ENCODE measurements at regions not wholly inside any gene's neighbourhood (a gene's known extent, or its start where the extent isn't known, plus 50 kb on each side); places are given as distances from the start of the nearest gene placed in this dataset.

DNA sequence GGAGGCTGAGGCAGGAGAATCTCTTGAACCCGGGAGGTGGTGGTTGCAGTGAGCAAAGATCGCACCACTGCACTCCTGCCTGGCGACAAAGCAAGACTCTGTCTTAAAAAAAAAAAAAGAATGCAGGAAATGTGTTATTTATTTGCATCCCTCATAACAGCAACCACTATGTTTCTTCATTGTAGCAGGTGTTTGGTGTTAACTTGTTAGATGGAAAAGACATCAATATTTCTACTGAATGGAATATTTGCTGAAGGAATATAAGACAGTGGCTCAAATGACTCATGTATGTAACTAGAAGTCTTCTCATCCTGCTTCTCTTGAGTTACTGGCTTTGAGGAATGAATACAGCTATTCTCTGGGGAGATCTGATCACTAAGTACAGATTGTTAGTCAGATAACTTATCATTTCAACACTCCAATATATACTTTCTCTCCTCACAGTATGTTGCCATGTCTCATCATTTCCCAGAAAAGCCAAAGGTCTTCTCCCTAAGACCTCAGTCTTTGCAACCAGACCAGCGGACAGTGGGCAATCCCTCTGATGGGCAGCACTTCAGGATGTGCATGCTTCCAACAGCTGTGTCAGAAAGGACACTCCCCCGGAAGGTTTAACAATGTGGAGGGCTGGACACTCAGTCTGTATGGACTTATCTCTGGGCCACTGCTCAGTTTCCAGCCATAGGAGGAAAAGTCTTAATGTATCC is 104.4 kb upstream of the STK17B start:
- 79 to 83% (median 82%) methylated on average over 5 of the region's 5 CpGs for WGBS, 4 donors
- TF ChIP-seq, protein P1, sequence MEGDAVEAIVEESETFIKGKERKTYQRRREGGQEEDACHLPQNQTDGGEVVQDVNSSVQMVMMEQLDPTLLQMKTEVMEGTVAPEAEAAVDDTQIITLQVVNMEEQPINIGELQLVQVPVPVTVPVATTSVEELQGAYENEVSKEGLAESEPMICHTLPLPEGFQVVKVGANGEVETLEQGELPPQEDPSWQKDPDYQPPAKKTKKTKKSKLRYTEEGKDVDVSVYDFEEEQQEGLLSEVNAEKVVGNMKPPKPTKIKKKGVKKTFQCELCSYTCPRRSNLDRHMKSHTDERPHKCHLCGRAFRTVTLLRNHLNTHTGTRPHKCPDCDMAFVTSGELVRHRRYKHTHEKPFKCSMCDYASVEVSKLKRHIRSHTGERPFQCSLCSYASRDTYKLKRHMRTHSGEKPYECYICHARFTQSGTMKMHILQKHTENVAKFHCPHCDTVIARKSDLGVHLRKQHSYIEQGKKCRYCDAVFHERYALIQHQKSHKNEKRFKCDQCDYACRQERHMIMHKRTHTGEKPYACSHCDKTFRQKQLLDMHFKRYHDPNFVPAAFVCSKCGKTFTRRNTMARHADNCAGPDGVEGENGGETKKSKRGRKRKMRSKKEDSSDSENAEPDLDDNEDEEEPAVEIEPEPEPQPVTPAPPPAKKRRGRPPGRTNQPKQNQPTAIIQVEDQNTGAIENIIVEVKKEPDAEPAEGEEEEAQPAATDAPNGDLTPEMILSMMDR (IDR thresholded peaks at IDR 0.05): no peak
- no peak for TF ChIP-seq POLR2A (IDR thresholded peaks at IDR 0.05)
- Histone ChIP-seq H3K4me3 (no peak overlapping the region), H3K9me3 (no peaks in the 10 kb centered on the region), H3K27ac (peak overlapping the region in 1 of 12 donors; percentile 9), H3K36me3 (peaks cover 0 to 41% (median under 1%) of the 10 kb centered on the region in 9 donors), H3K27me3 (no peaks in the 10 kb centered on the region), H3K4me1 (peaks cover 0 to 40% (median 12%) of the 10 kb centered on the region in 12 donors)
- intact Hi-C loops (cut with DNase I): loop anchor here in 9 of 10 donors (5.0 to 10.0 kb wide), 5 partner anchors 101 to 203 kb away; partner anchors contain the start of gene STK17B (in 1 of the 9)
- ATAC-seq (peak in 3 of 4 donors; percentile 39 to 47 (median 43)), DNase-seq (no peak)

DNA sequence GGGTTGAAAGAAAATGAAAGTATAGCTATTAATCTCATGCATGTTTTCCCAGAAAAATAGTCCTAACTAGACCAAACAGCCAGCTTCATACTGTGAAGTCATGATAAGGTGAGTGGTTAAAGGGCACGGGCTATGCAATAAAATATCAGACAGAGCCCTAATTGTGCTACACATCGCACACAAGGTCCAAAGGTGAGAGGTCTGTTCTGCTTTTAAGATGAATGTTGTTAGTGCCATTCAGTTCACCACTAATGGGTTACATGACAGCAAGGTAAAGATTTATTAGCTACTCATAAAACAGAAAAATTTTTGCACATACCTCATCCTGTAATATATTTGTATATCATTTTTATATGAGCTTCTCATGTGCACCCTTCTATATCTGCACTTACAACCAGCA is 105.0 kb upstream of the STK17B start:
- Histone ChIP-seq H3K4me1 (peaks cover 0 to 40% (median 12%) of the 10 kb centered on the region in 12 donors), H3K27ac (peak overlapping the region in 1 of 12 donors; percentile 9), H3K9me3 (no peaks in the 10 kb centered on the region), H3K36me3 (peaks cover 0 to 35% (median 0%) of the 10 kb centered on the region in 9 donors), H3K27me3 (no peaks in the 10 kb centered on the region), H3K4me3 (no peak overlapping the region)
- ATAC-seq (no peak), DNase-seq (no peak)
- intact Hi-C loops (cut with DNase I): loop anchor here in 9 of 10 donors (5.0 to 10.0 kb wide), 5 partner anchors 102 to 204 kb away; partner anchors contain the start of gene STK17B (in 1 of the 9)
- TF ChIP-seq, protein P1 (IDR thresholded peaks at IDR 0.05): no peak
- TF ChIP-seq POLR2A (IDR thresholded peaks at IDR 0.05): no peak
- WGBS, 4 donors: 43 to 46% (median 45%) methylated on average over 2 of the region's 2 CpGs

DNA sequence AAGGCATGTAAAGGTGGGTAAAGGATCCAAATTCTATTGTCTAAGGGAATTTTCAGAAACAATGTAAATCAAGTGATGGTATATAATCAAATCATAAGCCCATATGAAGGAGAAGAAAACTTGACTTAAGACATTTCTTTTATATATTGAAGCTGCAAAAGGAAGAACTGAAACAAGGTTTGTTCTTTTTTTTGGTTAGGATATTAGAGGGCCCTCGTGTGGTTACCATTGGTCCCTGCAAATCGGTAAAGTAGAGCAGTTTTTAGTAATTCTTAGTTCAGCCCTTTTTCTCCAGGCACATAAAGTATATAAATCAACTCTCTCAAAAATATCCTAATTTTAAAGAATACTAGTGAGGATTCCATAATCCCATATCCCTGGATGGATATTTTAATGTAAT is 105.6 kb upstream of the STK17B start:
- WGBS, 4 donors: 45 to 59% (median 54%) methylated on average over 2 of the region's 2 CpGs
- intact Hi-C loops (cut with DNase I): loop anchor here in 9 of 10 donors (5.0 to 10.0 kb wide), 5 partner anchors 102 to 205 kb away; partner anchors contain the start of gene STK17B (in 1 of the 9)
- no peak for DNase-seq

DNA sequence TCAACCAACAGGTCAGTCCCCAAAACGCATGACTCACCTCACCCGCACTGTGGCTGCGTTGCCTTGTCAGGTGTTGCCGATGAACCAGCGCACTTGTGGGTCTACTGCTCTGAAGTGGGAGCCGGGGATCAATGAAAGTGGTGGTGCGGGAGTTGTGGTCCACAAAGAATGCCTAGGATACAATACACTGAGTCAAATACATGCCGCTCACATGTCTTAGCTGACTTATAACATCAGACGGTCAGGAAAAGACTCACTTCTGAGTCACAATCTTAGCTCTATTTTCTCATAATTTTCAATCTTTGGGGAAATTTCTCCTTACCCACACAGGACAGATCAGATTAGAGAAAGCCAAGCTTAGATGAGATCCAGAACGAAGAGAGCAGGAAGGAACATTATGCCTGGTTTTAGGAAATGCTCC is 107.1 kb upstream of the STK17B start:
- WGBS, 4 donors: 93 to 96% (median 95%) methylated on average over 10 of the region's 10 CpGs
- intact Hi-C loops (cut with DNase I): loop anchor here in 9 of 10 donors (5.0 to 10.0 kb wide), 5 partner anchors 104 to 206 kb away; partner anchors contain the start of gene STK17B (in 1 of the 9)
- H3K4me3 ChIP-seq: no peak overlapping the region
- DNase-seq: no peak
- no peak for TF ChIP-seq POLR2A (IDR thresholded peaks at IDR 0.05)
- TF ChIP-seq, protein P1 (IDR thresholded peaks at IDR 0.05): no peak
- peaks cover 0 to 22% (median 0%) of the 10 kb centered on the region in 9 donors for H3K36me3 ChIP-seq
- no peak for ATAC-seq
- no peak overlapping the region for H3K27ac ChIP-seq
- no peaks in the 10 kb centered on the region for H3K9me3 ChIP-seq
- peaks cover 0 to 38% (median 12%) of the 10 kb centered on the region in 12 donors for H3K4me1 ChIP-seq
- H3K27me3 ChIP-seq: no peaks in the 10 kb centered on the region

More for the DNA sequence above, 105.6 kb upstream of the STK17B start:
- no peak for ATAC-seq
- Histone ChIP-seq H3K36me3 (peaks cover 0 to 29% (median 0%) of the 10 kb centered on the region in 9 donors), H3K4me3 (no peak overlapping the region), H3K9me3 (no peaks in the 10 kb centered on the region), H3K27me3 (no peaks in the 10 kb centered on the region), H3K27ac (no peak overlapping the region), H3K4me1 (peaks cover 0 to 40% (median 12%) of the 10 kb centered on the region in 12 donors)
- no peak for TF ChIP-seq POLR2A (IDR thresholded peaks at IDR 0.05)
- TF ChIP-seq, protein P1 (IDR thresholded peaks at IDR 0.05): peak; percentile 30 to 62 (median 49)
